Ecto neural progenitor cell (in vitro differentiated cells): ENCODE measurements at regions not wholly inside any gene's neighbourhood (a gene's known extent, or its start where the extent isn't known, plus 50 kb on each side); places are given as distances from the start of the nearest gene placed in this dataset.

ENCODE experiments used
- DNase-seq: peaks from one replicate; pipeline ENCODE4 v3.0.0-alpha.2; 2018; ENCODE audit warnings: low spot score

GRCh38 chr6:14321992-14322772 lies 204.6 kb downstream of the CD83 start:
- no peak for DNase-seq

DNA sequence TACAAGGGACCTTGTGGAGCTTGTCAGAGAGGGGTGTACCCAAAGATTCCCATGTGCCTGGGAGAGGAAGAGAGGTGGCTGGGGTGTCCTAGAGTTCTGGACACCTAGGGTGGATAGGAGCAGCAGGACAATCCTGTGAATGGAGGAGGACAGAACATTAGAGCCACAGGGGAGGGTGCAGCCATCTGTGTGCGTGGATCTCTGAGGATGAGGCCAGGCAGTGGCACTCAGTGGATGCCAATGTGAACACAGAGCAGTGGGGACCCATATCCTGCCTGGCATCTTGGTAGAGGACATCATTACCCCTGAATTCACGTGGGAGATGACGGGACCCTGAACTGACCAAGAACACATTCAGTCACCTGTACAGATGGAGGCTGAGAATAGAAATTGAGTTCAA lies 205.3 kb downstream of the CD83 start:
- DNase-seq: no peak

DNA sequence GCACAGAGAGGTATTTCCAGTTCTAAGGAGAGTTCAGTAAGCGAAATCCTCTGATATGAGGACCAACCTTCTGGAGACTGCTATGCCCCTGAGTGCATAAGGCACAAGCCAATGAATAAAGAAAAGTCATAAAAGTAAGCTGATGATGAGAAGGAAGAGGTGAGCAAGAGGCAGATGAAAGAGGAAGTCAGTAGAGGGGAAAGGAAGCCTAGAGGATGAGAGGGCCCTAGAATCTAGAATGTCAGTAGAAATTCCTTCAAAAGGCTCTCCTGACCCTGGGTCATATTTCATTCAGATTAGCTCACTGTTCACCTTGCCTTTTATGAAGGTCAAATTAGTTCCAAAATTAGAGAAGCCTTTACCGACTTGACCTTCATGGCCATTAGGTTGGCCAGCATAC lies 209.2 kb downstream of the CD83 start:
- no peak for DNase-seq

GRCh38 chr6:14328163-14328562 lies 210.6 kb downstream of the CD83 start:
- DNase-seq: no peak

GRCh38 chr6:14333556-14334305 lies 216.2 kb downstream of the CD83 start:
- no peak for DNase-seq

GRCh38 chr6:14335071-14335470 lies 217.5 kb downstream of the CD83 start:
- DNase-seq: no peak

- no peak for DNase-seq
These were observed 219.6 kb downstream of the CD83 start for GRCh38 chr6:14337152-14337551.

- no peak for DNase-seq
These were observed 221.6 kb downstream of the CD83 start for GRCh38 chr6:14339172-14339571.

GRCh38 chr6:14339711-14340584 lies 222.4 kb downstream of the CD83 start:
- DNase-seq: no peak

DNA sequence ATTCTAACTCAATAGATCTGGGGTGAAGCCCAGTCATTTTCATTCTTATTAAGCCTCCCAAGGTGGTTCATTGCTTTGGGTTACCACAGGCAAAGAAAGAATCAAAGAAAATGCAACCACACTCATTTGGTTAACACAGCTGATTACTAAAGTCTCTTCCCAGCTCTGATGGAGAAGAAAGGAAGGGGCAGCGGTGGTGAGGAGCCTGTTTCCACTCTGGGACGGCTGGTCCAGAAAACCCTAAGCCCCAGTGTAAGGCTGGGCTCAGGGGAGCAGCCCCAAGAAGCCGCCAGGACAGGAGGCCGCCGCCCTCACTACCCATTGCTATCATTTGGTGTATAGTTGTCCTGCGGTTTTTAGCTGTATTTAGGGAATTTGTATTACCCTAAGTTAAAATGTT lies 226.9 kb downstream of the CD83 start:
- no peak for DNase-seq

DNA sequence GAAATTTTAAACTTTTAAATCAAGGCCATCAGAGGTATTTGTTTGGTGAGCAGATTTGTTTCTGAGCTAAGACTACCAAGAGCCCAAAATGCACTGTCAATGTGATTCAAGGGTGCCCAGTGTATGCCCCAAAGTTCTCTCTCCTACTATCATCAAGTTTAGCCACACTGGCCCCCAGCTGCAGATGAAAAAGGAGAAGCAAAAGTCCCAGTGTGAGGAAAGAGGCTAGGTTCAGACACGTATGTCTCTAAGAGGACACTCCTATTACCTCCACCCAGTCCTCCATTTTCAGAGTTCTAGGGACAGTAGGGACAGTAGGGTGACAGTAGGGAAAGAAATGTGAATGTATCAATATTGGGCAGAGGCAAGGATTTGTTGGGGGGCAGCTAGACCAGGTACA lies 230.8 kb downstream of the CD83 start:
- no peak for DNase-seq

DNA sequence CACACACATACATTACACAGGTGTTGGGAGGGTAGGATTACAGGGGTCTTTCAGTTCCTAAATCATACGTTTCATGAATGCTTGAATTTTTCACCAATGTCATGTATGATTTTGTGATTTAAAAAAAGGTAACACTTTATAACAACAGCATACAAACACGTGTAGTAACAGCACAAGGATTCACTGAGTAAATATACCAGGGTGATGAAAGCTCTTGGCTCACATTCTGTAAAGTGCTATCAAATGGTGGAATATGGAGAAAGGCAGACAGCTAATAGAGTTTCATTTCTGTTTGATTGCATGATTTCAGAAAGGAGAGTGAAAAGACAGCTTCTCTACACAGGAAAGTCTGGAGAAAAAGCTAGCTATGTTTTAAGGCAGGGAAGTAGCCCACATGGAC lies 231.9 kb downstream of the CD83 start:
- DNase-seq: no peak

GRCh38 chr6:14350210-14350609 lies 232.6 kb downstream of the CD83 start:
- no peak for DNase-seq

DNA sequence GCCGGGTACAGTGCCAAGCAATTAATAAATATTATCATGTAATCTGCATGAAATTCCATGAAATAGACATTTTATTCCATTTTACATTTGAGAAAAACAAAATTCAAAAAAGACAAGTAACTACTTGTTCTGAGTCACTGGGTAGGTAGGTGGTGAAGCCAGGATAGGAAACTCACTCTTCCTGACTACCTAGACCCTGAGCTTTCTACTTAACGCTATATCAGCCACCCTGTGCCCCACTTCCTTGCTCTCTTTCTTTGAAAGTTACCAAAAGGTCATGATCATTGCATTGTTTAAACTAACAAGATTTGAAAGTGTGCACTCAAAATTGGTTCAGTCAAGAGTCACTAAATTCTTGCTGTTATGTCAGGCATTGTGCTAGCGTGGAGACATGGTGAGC lies 235.7 kb downstream of the CD83 start:
- no peak for DNase-seq

GRCh38 chr6:14353798-14354197 lies 236.2 kb downstream of the CD83 start:
- DNase-seq: no peak

- DNase-seq: no peak
These were observed 237.5 kb downstream of the CD83 start for GRCh38 chr6:14354919-14355572.

DNA sequence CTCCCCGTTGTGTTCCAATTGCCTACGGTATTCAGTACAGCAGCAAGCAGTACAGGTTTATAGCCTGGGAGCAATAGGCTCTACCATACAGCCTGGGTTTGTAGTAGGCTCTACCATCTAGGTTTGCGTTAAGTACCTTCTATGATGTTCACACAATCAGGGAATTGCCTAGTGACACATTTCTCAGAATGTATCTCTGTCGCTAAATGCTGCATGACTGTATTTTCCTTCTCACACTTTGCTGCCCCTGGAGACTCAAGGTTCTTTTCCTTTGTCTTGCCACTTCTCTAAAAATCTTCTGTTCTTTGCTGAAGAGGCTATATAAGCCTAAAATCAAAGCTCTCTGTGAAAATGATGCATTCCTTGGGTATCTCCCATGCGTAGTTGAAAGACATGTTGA lies 241.9 kb downstream of the CD83 start:
- no peak for DNase-seq

GRCh38 chr6:14360565-14360964 lies 243.0 kb downstream of the CD83 start:
- DNase-seq: no peak

- no peak for DNase-seq
These were observed 243.7 kb downstream of the CD83 start for GRCh38 chr6:14361297-14361696.

GRCh38 chr6:14361956-14362587 lies 244.5 kb downstream of the CD83 start:
- DNase-seq: no peak

- DNase-seq: no peak
These were observed 246.8 kb downstream of the CD83 start for GRCh38 chr6:14364370-14364769.

DNA sequence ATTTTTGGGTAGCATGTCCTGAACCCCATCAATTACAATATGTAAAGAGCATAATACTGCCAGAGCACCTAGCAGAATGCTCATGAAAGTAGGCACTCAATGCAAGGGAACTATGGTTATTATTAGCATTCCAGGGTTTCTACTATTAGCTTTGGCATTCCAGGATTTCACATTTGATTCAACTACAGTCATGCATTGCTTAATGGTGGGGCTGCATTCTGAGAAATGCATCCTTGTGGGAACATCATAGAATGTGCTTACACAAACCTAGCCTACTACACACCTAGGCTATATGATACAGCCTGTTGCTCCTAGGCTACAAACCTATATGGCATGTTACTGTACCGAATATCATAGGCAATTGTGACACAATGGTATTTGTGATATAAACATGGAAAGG lies 247.8 kb downstream of the CD83 start:
- no peak for DNase-seq
